ENCODE measurements at regions not wholly inside any gene's neighbourhood (a gene's known extent, or its start where the extent isn't known, plus 50 kb on each side); places are given as distances from the start of the nearest gene placed in this dataset.

- TF ChIP-seq EGR1 (IDR thresholded peaks at IDR 0.05; ENCODE audit: low read depth in 2 of 2) (no peak), CTCF (IDR thresholded peaks at IDR 0.05; ENCODE audit: low read depth, low read length, missing input control) (no peak), ZBTB33 (IDR thresholded peaks at IDR 0.05) (no peak), RAD21 (IDR thresholded peaks at IDR 0.05) (no peak), GABPA (IDR thresholded peaks at IDR 0.05 in 1 of 2, conservative IDR thresholded peaks at IDR 0.05 in 1 of 2) (no peak), JUND (IDR thresholded peaks at IDR 0.05) (no peak), MAX (IDR thresholded peaks at IDR 0.05) (no peak), SP1 (IDR thresholded peaks at IDR 0.05) (no peak), YY1 (IDR thresholded peaks at IDR 0.05) (no peak), TAF1 (conservative IDR thresholded peaks at IDR 0.05) (no peak)
These were observed 1790.8 kb upstream of the PCDH20 start for GRCh38 chr13:63206461-63206860.

Measured in liver (tissue), 3 donors.